GM23248 (cell line): ENCODE measurements at regions not wholly inside any gene's neighbourhood (a gene's known extent, or its start where the extent isn't known, plus 50 kb on each side); places are given as distances from the start of the nearest gene placed in this dataset.

ENCODE experiments used
- EZH2 ChIP-seq: fragments of 200-600 bp; sonication (generic); IDR thresholded peaks from 2 replicates; pipeline ENCODE4 v1.6.1; 2018; ENCODE audit warnings: antibody characterized with exemption, mild to moderate bottlenecking; ENCODE audit not compliant: insufficient read depth, poor library complexity, severe bottlenecking
- EZH2phosphoT487 ChIP-seq: fragments of 200-600 bp; sonication (generic); IDR thresholded peaks from 2 replicates; pipeline ENCODE4 v1.6.1; 2018; ENCODE audit warnings: antibody characterized with exemption, moderate library complexity, mild to moderate bottlenecking, low read depth; ENCODE audit not compliant: insufficient read depth

DNA sequence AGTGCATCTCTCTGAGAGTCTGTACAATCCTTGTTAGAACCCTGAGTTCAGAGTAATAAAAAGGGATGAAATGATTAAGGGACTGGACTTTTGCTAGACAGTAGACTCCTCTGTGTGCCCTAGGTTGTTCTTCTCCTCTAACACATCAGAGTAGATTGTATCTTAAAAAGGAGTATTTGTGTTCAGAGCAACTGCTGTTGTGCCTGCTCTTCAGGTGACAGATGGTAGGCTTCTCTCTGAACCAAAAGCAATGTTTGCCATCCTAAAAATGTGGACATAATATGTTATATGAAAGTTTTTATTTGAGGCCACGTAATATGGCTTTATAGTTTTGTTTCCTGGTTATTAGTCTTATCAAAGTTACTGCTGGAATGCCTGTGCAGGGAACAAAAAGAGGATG, 588.6 kb upstream of the FAT1 start:
- TF ChIP-seq EZH2phosphoT487, result no peak
- TF ChIP-seq EZH2, result no peak
